ENCODE measurements at regions not wholly inside any gene's neighbourhood (a gene's known extent, or its start where the extent isn't known, plus 50 kb on each side); places are given as distances from the start of the nearest gene placed in this dataset.

DNA sequence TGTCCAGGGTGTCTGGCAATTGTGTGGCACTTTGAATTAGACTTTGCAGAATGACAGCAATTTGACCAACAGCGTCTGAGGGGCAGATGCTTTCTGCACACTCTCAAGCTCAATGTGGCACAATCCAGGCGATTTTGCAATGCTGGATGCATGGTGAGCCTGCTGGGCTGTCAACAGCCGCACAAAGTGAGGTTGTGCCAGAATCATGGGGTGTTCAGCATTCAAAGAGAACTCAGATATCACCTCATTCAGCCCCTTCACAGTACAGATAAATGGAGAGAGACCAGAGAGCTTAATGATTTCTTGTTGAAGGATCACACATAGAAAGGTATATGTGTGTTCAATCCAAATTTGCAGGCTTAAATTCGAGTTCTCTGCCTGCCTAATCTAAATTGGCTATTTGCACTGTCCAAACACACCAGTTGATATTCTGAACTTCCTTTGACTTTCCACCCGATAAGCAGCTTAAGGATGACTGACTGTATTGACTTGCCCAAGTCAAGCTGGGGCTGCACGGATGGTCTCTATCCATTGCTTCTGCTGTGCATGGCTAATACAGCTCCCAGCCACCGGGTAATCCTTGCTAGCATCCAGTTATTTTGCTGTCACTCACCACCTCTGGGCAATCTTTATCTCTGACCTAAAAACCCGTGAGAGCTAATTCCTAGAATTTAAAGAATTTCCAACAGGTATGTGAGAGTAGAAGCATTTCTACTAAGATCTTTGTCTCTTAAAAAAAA lies 157.9 kb upstream of the TAS2R1 start:
- Histone ChIP-seq H3K9me3 (replicated peaks in 1 of 2; ENCODE audit: control insufficient read depth in 1 of 2, insufficient read depth in 1 of 2, low read length in 2 of 2) (peaks cover 0 to 3% of the 10 kb centered on the region in 2 donors), H3K9ac (ENCODE audit: insufficient read depth, low read length, poor library complexity, severe bottlenecking) (no peak overlapping the region), H3K4me3 (replicated peaks in 1 of 3; ENCODE audit: low read depth in 2 of 3, low read length in 3 of 3) (no peak overlapping the region), H3K27ac (ENCODE audit: low read depth in 1 of 2, low read length in 2 of 2) (no peak overlapping the region), H3K79me2 (ENCODE audit: insufficient read depth, low read length) (no peaks in the 10 kb centered on the region), H3K4me1 (ENCODE audit: control insufficient read depth in 1 of 2, insufficient read depth in 2 of 2, low read length in 2 of 2) (no peaks in the 10 kb centered on the region), H2AFZ (ENCODE audit: insufficient read depth, low read depth, low read length, poor library complexity, severe bottlenecking) (no peak overlapping the region), H4K20me1 (ENCODE audit: insufficient read depth, low read length) (no peaks in the 10 kb centered on the region), H3K36me3 (replicated peaks in 1 of 2; ENCODE audit: control insufficient read depth in 1 of 2, insufficient read depth in 2 of 2, low read length in 2 of 2) (no peaks in the 10 kb centered on the region), H3K4me2 (replicated peaks; ENCODE audit: extremely low read depth, low read length, poor library complexity, severe bottlenecking) (no peak overlapping the region), H3K27me3 (ENCODE audit: control insufficient read depth in 2 of 2, insufficient read depth in 2 of 2, low read length in 2 of 2) (no peaks in the 10 kb centered on the region)
- Mint-ChIP-seq H3K4me3 (no peak overlapping the region), H3K27ac (no peak overlapping the region), H3K27me3 (ENCODE audit: low read depth in 3 of 3) (no peaks in the 10 kb centered on the region), H3K36me3 (no peaks in the 10 kb centered on the region), H3K9me3 (peaks cover 0 to 7% (median 1%) of the 10 kb centered on the region in 7 donors), H3K4me1 (no peaks in the 10 kb centered on the region)
- DNase-seq: no peak
- TF ChIP-seq, protein P1, sequence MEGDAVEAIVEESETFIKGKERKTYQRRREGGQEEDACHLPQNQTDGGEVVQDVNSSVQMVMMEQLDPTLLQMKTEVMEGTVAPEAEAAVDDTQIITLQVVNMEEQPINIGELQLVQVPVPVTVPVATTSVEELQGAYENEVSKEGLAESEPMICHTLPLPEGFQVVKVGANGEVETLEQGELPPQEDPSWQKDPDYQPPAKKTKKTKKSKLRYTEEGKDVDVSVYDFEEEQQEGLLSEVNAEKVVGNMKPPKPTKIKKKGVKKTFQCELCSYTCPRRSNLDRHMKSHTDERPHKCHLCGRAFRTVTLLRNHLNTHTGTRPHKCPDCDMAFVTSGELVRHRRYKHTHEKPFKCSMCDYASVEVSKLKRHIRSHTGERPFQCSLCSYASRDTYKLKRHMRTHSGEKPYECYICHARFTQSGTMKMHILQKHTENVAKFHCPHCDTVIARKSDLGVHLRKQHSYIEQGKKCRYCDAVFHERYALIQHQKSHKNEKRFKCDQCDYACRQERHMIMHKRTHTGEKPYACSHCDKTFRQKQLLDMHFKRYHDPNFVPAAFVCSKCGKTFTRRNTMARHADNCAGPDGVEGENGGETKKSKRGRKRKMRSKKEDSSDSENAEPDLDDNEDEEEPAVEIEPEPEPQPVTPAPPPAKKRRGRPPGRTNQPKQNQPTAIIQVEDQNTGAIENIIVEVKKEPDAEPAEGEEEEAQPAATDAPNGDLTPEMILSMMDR (IDR thresholded peaks at IDR 0.05): no peak
- 78% methylated on average over 5 of the region's 8 CpGs for WGBS (ENCODE audit: insufficient coverage)
- intact Hi-C loops (cut with micrococcal nuclease): no loop called here

DNA sequence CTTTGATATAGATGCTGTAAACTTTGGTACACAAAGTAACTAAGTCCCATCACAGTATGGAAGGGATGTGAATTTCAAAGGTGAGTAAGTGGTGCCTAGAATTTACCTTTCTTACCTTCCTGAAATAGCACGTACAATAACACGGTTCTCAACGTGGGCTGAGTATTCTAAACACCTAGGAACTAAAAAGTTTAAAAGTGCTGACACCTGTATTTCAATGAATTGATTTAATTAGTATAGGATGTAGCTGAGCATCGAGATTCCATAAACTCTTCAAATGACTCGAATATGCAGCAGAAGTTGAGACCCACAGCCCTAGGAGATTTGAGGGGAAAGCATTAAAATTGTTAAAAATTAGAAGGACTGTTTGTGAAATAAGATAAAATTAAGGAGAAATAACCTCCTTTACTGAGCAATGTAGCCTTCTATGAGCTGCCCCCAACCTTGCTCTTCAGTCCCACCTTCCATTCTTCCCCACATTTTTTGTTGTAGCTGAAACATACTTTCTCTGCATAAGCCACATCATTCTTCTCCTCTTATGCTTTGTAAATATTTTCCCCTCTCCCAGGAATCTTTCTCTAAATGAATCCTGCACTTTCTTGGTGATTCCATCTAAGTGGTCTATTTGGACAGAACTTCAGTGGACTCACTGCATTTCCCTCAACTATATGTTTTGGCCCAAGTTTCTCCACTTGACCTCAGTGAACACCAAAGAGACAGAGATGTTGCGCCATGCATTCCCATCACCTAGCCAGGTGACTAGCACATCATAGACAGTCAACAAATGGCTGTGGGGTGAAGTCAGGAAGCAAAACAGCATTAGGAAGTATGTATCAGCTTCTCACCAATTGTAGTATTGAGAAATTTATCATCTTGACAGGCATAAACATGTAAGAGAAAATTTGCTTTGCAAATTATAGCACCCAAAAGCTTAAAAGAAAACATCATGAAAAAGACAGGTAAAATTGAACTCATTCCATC lies 156.5 kb upstream of the TAS2R1 start:
- no peak for DNase-seq
- Mint-ChIP-seq H3K27me3 (ENCODE audit: low read depth in 3 of 3) (peaks cover 0 to 2% (median 0%) of the 10 kb centered on the region in 3 donors), H3K4me1 (no peaks in the 10 kb centered on the region), H3K9me3 (peaks cover 0 to 7% (median 2%) of the 10 kb centered on the region in 7 donors), H3K27ac (no peak overlapping the region), H3K36me3 (no peaks in the 10 kb centered on the region), H3K4me3 (no peak overlapping the region)
- Histone ChIP-seq H4K20me1 (ENCODE audit: insufficient read depth, low read length) (no peaks in the 10 kb centered on the region), H3K4me1 (ENCODE audit: control insufficient read depth in 1 of 2, insufficient read depth in 2 of 2, low read length in 2 of 2) (no peaks in the 10 kb centered on the region), H3K9ac (ENCODE audit: insufficient read depth, low read length, poor library complexity, severe bottlenecking) (no peak overlapping the region), H3K4me2 (replicated peaks; ENCODE audit: extremely low read depth, low read length, poor library complexity, severe bottlenecking) (no peak overlapping the region), H3K27ac (ENCODE audit: low read depth in 1 of 2, low read length in 2 of 2) (no peak overlapping the region), H3K9me3 (replicated peaks in 1 of 2; ENCODE audit: control insufficient read depth in 1 of 2, insufficient read depth in 1 of 2, low read length in 2 of 2) (peaks cover 0 to 6% of the 10 kb centered on the region in 2 donors), H3K4me3 (replicated peaks in 1 of 3; ENCODE audit: low read depth in 2 of 3, low read length in 3 of 3) (no peak overlapping the region), H2AFZ (ENCODE audit: insufficient read depth, low read depth, low read length, poor library complexity, severe bottlenecking) (no peak overlapping the region), H3K27me3 (ENCODE audit: control insufficient read depth in 2 of 2, insufficient read depth in 2 of 2, low read length in 2 of 2) (no peaks in the 10 kb centered on the region), H3K36me3 (replicated peaks in 1 of 2; ENCODE audit: control insufficient read depth in 1 of 2, insufficient read depth in 2 of 2, low read length in 2 of 2) (no peaks in the 10 kb centered on the region), H3K79me2 (ENCODE audit: insufficient read depth, low read length) (no peaks in the 10 kb centered on the region)
- TF ChIP-seq, protein P1 (IDR thresholded peaks at IDR 0.05): no peak
- intact Hi-C loops (cut with micrococcal nuclease): no loop called here
- 90% methylated on average over 3 of the region's 6 CpGs for WGBS (ENCODE audit: insufficient coverage)
